NB4 (cell line): ENCODE measurements at regions not wholly inside any gene's neighbourhood (a gene's known extent, or its start where the extent isn't known, plus 50 kb on each side); places are given as distances from the start of the nearest gene placed in this dataset.

Experiments
- CTCF ChIP-seq: IDR thresholded peaks from one replicate; pipeline ENCODE4 v1.5.1; 2012; ENCODE audit warnings: low read depth, low read length
- POLR2A ChIP-seq: IDR thresholded peaks from 2 replicates; pipeline ENCODE4 v1.6.1; 2011; ENCODE audit warnings: mild to moderate bottlenecking; ENCODE audit not compliant: insufficient read length; ENCODE audit errors: extremely low read depth

- TF ChIP-seq CTCF (no peak), POLR2A (no peak)
Measured at GRCh38 chrX:39169976-39170375, 368.7 kb downstream of the MID1IP1 start.
